Middle frontal gyrus (tissue), 1 donor: ENCODE measurements at regions not wholly inside any gene's neighbourhood (a gene's known extent, or its start where the extent isn't known, plus 50 kb on each side); places are given as distances from the start of the nearest gene placed in this dataset.
"Not testable (repeated sequence)": the region's sequence is repeated elsewhere in the genome, so short reads cannot be mapped to it uniquely, and the experiment has no call there.

Experiments used
- DNase-seq: peaks from one replicate; pipeline ENCODE4 v3.0.0-alpha.2; 2015; ENCODE audit warnings: low spot score; ENCODE audit errors: extremely low spot score

DNA sequence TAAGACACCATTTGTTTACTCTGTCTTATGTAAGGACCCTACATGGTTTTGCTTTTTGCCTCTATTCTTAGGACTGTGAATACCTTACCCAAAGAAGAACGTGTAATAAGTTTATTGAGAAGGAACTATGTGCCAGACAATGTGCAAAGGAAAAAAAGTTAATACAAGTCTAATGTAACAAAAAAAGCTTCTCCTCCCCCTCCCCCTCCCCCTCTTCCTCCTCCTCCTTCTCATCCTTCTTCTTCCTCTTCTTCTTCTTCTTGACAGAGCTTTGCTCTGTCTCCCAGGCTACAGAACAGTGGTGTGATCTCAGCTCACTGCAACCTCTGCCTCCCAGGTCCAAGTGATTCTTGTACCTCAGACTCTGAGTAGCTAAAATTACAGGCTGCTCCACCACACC, 50.9 kb upstream of the MITF start:
- DNase-seq: no peak

DNA sequence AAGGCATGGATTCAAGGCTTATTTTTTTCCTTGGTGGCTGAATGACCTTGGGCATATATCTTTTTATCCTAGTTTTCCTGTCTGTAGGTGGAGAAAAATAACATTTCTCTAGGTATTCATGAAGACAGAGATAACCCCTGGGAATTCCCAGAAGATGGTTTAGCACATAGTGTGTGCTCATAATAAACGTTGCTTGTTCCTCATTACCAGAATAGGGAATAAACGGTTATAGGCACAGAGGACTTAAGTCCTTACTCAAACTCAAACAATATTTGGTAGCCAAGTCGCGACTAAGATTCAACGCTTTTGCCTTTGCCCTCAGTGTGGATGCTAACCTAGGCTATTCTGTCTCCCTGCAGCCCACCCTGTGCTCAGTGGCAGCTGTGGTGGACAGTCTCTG, 51.6 kb upstream of the MITF start:
- no peak for DNase-seq

GRCh38 chr3:69686056-69686455, 53.2 kb upstream of the MITF start:
- DNase-seq: no peak

DNA sequence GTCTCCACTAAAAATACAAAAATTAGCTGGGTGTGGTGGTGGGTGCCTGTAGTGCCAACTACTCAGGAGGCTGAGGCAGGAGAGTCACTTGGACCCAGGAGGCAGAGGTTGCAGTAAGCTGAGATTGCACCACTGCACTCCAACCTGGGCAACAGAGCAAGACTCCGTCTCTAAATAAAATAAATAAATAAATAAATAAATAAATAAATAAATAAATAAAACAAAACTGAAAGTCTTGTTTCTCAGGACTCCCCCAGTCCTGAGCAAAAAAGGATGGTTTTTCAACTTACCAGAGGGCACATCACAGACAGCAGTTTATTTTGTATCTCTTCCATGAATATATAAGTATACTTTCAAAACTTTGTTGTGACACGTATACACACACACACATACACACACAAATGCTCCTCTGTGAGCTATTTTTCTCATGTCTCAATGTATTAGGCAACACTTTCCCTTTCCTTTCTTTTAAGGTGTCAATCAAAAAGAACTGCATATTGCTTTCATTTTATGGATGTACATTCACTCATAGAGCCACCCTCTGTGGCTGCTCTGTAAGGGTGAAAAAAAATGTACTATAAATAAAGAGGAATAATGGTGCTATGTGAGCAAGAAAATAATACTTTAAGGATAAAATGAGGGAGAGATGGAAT, 54.8 kb upstream of the MITF start:
- no peak for DNase-seq

DNA sequence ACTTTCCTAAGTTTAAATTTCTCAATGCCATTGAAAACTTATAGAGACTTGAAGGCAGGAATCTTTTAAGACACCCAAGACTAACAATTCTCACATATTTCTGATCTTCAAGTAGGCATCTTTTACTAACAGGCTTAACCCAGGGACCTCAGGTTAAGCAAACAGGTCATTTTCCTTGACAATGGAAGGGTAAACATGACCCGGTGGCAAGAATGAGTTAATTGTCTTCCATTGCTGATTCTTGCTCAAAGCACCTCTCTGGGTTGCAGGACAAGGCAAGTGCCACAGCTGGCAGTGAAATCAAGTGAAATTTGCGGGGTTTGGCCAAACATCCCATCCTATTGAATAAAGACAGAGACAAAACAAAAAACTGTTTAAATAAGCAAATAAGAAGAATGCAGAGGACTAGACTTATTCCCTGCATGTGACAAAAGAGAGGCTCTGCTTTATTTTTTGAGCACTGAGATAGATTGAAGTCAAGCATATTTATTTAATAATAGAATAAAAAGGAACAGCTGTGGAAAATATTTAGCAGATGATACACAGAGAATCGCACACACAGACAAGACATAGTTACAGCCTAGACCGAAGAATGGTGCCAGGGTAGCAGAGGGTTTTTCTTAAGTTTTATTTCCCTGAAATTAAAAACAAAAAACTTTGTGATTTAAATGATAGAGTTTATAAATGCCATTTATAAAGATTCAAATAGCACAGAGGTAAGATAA, 56.0 kb upstream of the MITF start:
- DNase-seq: no peak

DNA sequence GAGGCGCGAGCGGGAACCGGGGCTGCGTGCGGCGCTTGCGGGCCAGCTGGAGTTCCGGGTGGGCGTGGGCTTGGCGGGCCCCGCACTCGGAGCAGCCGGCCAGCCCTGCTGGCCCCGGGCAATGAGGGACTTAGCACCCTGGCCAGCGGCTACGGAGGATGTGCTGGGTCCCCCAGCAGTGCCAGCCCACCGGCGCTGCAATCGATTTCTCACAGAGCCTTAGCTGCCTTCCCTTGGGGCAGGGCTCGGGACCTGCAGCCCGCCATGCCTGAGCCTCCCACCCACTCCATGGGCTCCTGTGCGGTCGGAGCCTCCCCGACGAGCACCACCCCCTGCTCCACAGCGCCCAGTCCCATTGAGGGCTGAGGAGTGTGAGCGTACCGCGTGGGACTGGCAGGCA, 61.8 kb upstream of the MITF start:
- DNase-seq: not testable (repeated sequence)

- DNase-seq: no peak
Observed at GRCh38 chr3:69675786-69676530, 63.3 kb upstream of the MITF start.

DNA sequence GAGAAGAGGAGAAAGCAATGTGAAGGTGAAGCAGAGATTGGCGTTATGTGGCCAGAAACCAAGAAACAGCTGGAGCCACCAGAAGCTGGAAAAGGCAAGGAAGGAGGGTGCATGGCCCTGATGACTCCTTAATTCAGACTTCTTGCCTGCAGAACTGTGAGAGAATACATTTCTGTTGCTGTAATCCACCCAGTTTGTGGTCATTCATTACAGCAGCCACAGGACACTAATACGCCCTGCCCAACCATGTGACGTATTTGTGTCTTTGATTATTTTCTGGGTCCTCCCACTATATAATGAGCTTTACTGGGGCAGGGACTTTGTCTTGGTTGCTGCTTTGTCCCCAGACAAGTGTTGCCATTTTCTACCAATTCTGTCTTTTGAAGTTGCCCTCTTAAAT, 64.5 kb upstream of the MITF start:
- DNase-seq: no peak

- DNase-seq: peak; percentile 58
Observed at GRCh38 chr3:69671082-69671952, 67.9 kb upstream of the MITF start.

- DNase-seq: no peak
Observed at GRCh38 chr3:69669070-69669469, 70.2 kb upstream of the MITF start.

DNA sequence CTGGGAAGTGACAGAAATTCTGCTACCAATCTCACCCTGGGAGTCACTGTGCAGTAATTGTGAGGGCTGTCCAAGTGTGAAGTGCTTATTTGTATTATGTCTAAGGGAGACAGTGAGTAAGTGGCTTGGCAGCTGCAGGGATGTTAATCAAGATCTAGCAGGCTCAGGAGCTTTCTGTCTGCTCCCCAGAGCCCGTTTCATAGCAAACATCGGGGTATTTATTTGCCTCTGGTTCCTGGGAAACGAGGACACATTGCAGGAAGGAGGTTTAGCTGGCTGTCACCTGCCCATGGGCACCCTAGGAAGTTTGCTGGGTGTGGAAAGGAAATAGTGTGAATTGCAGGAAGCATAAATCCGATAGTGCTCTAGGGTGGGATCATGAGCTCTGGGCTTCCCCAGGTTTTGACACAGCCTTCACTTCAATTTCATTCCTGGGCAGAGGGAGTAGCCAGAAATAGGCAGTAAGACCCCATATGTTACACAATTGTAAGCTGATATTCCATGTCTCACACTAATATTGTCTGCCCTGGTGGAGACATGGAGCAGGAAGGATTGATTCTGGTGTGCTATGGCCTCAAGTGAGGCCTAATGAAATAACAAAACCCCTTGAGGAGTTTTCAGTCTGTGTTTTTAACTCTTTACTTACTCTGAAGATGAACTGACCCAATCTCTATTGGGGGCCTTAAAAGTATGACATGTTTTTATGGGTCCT, 74.1 kb upstream of the MITF start:
- no peak for DNase-seq

- DNase-seq: no peak
Observed at GRCh38 chr3:69660631-69661030, 78.6 kb upstream of the MITF start.

- no peak for DNase-seq
Observed at GRCh38 chr3:69659180-69659910, 79.9 kb upstream of the MITF start.

GRCh38 chr3:69658514-69659140, 80.6 kb upstream of the MITF start:
- DNase-seq: no peak

GRCh38 chr3:69657030-69657429, 82.2 kb upstream of the MITF start:
- not testable (repeated sequence) for DNase-seq

- DNase-seq: no peak
Observed at GRCh38 chr3:69651765-69652164, 87.5 kb upstream of the MITF start.

DNA sequence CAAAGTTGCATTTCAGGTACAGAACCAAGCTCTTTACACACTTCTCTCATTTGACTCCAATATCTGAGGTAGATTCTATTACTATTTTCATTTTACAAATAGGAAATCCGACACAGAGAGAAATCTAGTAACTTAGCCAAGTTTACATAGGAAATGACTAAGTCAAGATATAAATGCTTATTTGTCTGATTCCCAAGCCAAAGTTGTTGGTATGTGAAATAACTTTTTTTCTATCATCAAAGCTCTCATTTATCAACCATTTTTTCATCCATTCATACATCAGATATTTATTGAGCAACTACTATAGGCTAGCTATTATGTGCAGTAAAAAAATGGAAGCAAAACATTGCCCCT, 89.2 kb upstream of the MITF start:
- DNase-seq: no peak

DNA sequence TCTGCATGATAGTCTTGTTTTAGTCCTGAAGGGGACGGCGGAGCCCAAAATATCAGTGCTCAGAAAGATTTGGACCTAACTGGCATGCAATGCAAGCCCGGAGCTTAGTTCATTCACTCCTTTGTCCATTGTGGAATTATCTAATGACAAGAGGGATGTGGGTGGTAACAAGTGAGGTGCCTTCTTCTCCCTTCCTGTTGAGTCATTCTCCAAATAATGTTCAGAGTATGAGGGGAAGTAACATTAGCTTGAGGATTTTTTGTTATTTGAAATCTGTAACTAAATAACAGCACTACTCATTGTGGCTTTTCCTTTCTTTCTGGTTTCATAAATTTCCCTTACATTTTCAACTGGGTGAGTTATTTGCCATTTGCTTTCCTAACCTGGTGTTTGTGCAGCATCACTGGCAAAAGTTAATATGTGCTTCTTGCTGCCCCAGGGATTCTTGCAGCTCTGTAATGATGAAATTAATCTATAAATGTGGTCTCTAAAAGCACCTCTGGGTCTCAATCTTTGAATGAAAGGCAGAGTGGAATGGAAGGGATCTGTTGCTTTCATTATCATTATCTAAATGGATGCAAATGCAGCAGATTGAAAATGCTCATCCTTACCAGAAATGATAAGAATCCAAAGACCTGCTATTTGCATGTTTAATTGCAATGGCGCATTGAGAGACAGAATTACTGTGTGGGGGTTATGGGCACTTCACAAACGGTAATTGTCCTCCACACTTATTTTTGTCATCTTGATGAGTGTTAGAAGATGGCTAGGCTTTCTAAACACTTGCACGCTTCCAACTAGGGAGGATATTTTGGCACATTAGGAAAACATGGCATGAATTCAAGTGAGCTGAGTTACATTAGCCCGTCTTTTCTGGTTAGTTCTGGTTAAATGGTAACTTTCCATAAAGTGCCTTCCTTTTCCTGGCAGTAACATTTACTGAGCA, 89.9 kb upstream of the MITF start:
- no peak for DNase-seq

GRCh38 chr3:69648126-69648525, 91.1 kb upstream of the MITF start:
- no peak for DNase-seq
